Natural killer cell (primary cell): ENCODE measurements at regions not wholly inside any gene's neighbourhood (a gene's known extent, or its start where the extent isn't known, plus 50 kb on each side); places are given as distances from the start of the nearest gene placed in this dataset.
A peak's percentile ranks its signal among the peaks of the same experiment; 100 is the strongest.
"Not testable (repeated sequence)": the region's sequence is repeated elsewhere in the genome, so short reads cannot be mapped to it uniquely, and the experiment has no call there.

Experiments
- ATAC-seq, 3 donors: fragments of 150-1000 bp in 2 of 3; fragments of 200-7000 bp in 1 of 3; cut with Tn5 transposase; 1 replicate in 1 of 3; 2 replicates in 2 of 3; pipeline ENCODE4 v1.10.0; 2021; ENCODE audit warnings: mild to moderate bottlenecking in 2 of 3, moderate library complexity in 2 of 3
- DNase-seq, 2 donors: peaks; one replicate each; pipeline versions ENCODE4 v3.0.0 to v3.0.0-alpha.2; 2013 to 2021; ENCODE audit warnings: mixed read lengths in 1 of 2
- H3K27ac ChIP-seq: one replicate; pipeline ENCODE4 v1.5.1; 2013; ENCODE audit warnings: mild to moderate bottlenecking, low read length
- H3K27me3 ChIP-seq: one replicate; pipeline ENCODE4 v1.6.1; 2013; ENCODE audit warnings: low read length; ENCODE audit not compliant: control insufficient read depth, insufficient read depth
- H3K36me3 ChIP-seq: one replicate; pipeline ENCODE4 v1.6.1; 2013; ENCODE audit warnings: low read length; ENCODE audit not compliant: control insufficient read depth, insufficient read depth
- H3K4me1 ChIP-seq: one replicate; pipeline ENCODE4 v1.6.1; 2013; ENCODE audit warnings: low read length; ENCODE audit not compliant: control insufficient read depth, insufficient read depth
- H3K4me3 ChIP-seq: one replicate; pipeline ENCODE4 v1.5.1; 2013; ENCODE audit warnings: low read length
- H3K9me3 ChIP-seq: one replicate; pipeline ENCODE4 v1.6.1; 2013; ENCODE audit warnings: low read length; ENCODE audit not compliant: control insufficient read depth, insufficient read depth
- H3K27ac Mint-ChIP-seq, 2 donors: one replicate each; pipeline ENCODE4 v1.8.0; 2022; ENCODE audit warnings: mild to moderate bottlenecking in 2 of 2, mixed read lengths in 2 of 2, moderate library complexity in 1 of 2
- H3K27me3 Mint-ChIP-seq, 2 donors: one replicate each; pipeline ENCODE4 v1.8.0; 2022; ENCODE audit warnings: low read depth in 2 of 2, mixed read lengths in 2 of 2
- H3K36me3 Mint-ChIP-seq: one replicate; pipeline ENCODE4 v1.8.0; 2022; ENCODE audit warnings: mixed read lengths
- H3K4me1 Mint-ChIP-seq, 2 donors: one replicate each; pipeline ENCODE4 v1.8.0; 2022; ENCODE audit warnings: mixed read lengths in 2 of 2
- H3K4me3 Mint-ChIP-seq: one replicate; pipeline ENCODE4 v1.8.0; 2022; ENCODE audit warnings: mild to moderate bottlenecking, moderate library complexity, mixed read lengths
- H3K9me3 Mint-ChIP-seq, 2 donors: one replicate each; pipeline ENCODE4 v1.8.0; 2022; ENCODE audit warnings: mixed read lengths in 2 of 2
- WGBS: methylation state at CpG from one replicate; pipeline ENCODE4 v1.1.7; 2013; ENCODE audit warnings: missing lambda C conversion rate; ENCODE audit not compliant: insufficient coverage; 5-methylcytosine and 5-hydroxymethylcytosine counted together
- intact Hi-C: fragments of 100-400 bp; cut with micrococcal nuclease; formaldehyde crosslinking; loops from one replicate; pipeline ENCODE4 v1.14.2; 2022
- TF ChIP-seq, protein P1 (sequence below): fragments of 200-600 bp; IDR thresholded peaks from one replicate; pipeline ENCODE4 v1.8.0; 2022; ENCODE audit warnings: antibody characterized with exemption

- H3K4me1 Mint-ChIP-seq, H3K9me3 ChIP-seq, H3K27ac ChIP-seq, H3K4me3 Mint-ChIP-seq, DNase-seq, H3K4me3 ChIP-seq, intact Hi-C loops, ATAC-seq, H3K27me3 Mint-ChIP-seq, H3K4me1 ChIP-seq, H3K27me3 ChIP-seq, H3K36me3 Mint-ChIP-seq, H3K9me3 Mint-ChIP-seq, H3K36me3 ChIP-seq, H3K27ac Mint-ChIP-seq: not testable (repeated sequence)
- 50% methylated on average over 1 of the region's 2 CpGs for WGBS
These were observed 1265.9 kb upstream of the PCDH10 start for GRCh38 chr4:131883181-131883580.

DNA sequence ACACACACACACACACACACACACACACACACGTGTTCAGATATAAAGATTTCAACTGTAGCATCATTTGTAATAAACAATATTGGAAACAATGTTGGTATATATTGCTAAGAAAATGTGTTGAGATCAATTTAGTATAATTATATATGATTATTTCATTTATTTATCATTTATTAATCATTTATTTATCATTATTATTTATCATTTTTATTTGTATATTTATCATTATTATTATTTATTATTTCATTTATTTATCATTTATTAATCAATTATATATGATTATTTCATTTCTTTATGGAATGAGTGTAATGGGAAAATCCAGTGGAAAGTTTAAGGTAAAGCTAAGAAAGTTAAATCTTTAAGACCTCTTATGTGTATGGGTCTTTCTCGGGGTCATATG, 1223.4 kb upstream of the PCDH10 start:
- H3K9me3 Mint-ChIP-seq, H3K36me3 Mint-ChIP-seq, H3K27ac ChIP-seq, H3K4me1 Mint-ChIP-seq, ATAC-seq, H3K4me1 ChIP-seq, H3K27ac Mint-ChIP-seq, H3K27me3 ChIP-seq, DNase-seq, H3K4me3 Mint-ChIP-seq, H3K36me3 ChIP-seq, H3K9me3 ChIP-seq, intact Hi-C loops, H3K27me3 Mint-ChIP-seq, H3K4me3 ChIP-seq: not testable (repeated sequence)
- WGBS: no CpG with 5 or more reads among the region's 2 CpGs

- H3K27ac Mint-ChIP-seq, H3K9me3 ChIP-seq, H3K36me3 Mint-ChIP-seq, H3K36me3 ChIP-seq, H3K27me3 ChIP-seq, ATAC-seq, H3K27me3 Mint-ChIP-seq, intact Hi-C loops, H3K4me1 Mint-ChIP-seq, H3K4me3 Mint-ChIP-seq, H3K4me3 ChIP-seq, DNase-seq, H3K27ac ChIP-seq, H3K4me1 ChIP-seq, H3K9me3 Mint-ChIP-seq: not testable (repeated sequence)
These were observed 1181.4 kb upstream of the PCDH10 start for GRCh38 chr4:131967646-131968045.

DNA sequence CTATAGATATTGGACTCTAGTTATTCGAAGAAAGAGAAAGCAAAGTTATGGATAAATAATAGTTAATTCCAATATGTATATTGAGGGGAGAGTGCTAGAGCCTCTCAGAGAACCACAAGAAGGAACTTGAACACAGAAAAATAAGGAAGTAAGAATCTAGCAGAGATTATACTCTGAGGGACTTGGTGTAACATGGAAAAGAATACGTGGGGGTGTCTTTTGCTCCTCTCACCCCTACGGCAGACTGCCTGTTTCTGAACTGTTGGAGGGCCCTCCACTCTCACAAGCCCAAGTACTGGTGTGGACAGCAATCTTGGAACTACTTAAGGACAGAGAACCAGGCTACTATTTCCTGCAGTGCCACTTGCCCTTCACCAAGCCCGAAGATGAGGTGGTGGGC, 1174.4 kb upstream of the PCDH10 start:
- H3K4me1 ChIP-seq: no peaks in the 10 kb centered on the region
- no peak overlapping the region for H3K4me3 ChIP-seq
- WGBS: 65% methylated on average over 4 of the region's 4 CpGs
- H3K9me3 ChIP-seq: peaks cover 17% of the 10 kb centered on the region
- Mint-ChIP-seq H3K9me3 (peaks cover 8 to 18% of the 10 kb centered on the region in 2 donors), H3K27me3 (no peaks in the 10 kb centered on the region), H3K4me1 (no peaks in the 10 kb centered on the region), H3K36me3 (no peaks in the 10 kb centered on the region), H3K27ac (no peak overlapping the region), H3K4me3 (no peak overlapping the region)
- ATAC-seq (no peak), DNase-seq (no peak)
- H3K36me3 ChIP-seq: no peaks in the 10 kb centered on the region
- TF ChIP-seq, protein P1, sequence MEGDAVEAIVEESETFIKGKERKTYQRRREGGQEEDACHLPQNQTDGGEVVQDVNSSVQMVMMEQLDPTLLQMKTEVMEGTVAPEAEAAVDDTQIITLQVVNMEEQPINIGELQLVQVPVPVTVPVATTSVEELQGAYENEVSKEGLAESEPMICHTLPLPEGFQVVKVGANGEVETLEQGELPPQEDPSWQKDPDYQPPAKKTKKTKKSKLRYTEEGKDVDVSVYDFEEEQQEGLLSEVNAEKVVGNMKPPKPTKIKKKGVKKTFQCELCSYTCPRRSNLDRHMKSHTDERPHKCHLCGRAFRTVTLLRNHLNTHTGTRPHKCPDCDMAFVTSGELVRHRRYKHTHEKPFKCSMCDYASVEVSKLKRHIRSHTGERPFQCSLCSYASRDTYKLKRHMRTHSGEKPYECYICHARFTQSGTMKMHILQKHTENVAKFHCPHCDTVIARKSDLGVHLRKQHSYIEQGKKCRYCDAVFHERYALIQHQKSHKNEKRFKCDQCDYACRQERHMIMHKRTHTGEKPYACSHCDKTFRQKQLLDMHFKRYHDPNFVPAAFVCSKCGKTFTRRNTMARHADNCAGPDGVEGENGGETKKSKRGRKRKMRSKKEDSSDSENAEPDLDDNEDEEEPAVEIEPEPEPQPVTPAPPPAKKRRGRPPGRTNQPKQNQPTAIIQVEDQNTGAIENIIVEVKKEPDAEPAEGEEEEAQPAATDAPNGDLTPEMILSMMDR: no peak
- H3K27me3 ChIP-seq: no peaks in the 10 kb centered on the region
- intact Hi-C loops: no loop called here
- no peak overlapping the region for H3K27ac ChIP-seq

DNA sequence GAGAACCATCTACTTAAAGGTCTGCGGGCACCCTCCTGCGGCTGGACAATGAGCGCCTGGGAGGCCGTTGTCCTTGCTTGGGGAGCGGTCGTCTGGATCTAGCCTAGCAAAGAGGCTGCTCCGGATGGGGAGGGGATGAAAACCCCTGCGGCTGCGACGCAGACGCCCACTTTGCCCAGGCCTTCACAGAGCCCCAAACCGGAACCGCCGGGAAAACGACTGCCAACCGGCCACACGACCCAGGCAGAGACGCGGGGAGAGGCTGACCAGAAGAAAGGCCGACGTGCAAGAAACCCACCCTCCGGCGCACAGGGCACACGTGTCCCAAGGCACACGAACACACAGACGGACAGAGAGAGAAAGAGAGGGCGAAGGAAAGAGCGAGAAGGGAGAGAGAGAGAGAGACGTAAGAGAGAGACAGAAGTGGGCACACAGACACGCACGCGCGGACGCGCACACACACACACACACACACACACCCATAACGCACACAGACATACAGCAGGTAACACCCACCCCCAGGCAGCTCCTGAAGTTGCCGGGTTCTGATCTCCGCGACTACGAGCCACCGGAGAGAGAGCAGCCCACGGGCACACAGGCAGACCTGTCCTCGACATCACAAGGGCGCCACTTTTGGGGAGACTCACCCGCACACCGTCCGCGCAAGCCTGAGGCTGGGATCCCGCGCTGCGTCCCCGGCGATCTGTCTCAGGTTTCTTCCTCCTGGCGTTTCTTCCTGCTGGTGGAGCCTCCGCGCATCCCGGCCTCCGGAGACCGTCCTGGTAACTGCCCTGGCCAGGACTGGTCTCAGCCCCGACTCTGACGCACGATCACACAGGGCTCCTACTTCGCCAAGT, 1173.6 kb upstream of the PCDH10 start:
- Mint-ChIP-seq H3K4me3 (peak overlapping the region; percentile 64), H3K9me3 (peaks cover 8 to 18% of the 10 kb centered on the region in 2 donors)
- ATAC-seq, H3K4me1 ChIP-seq, H3K27ac ChIP-seq, H3K4me3 ChIP-seq, H3K36me3 Mint-ChIP-seq, intact Hi-C loops, H3K27me3 Mint-ChIP-seq, H3K27ac Mint-ChIP-seq, H3K36me3 ChIP-seq, H3K27me3 ChIP-seq, H3K4me1 Mint-ChIP-seq: not testable (repeated sequence)
- peak in 1 of 2 donors; percentile 5 for DNase-seq
- H3K9me3 ChIP-seq: peaks cover 17% of the 10 kb centered on the region
- 92% methylated on average over 59 of the region's 63 CpGs for WGBS

DNA sequence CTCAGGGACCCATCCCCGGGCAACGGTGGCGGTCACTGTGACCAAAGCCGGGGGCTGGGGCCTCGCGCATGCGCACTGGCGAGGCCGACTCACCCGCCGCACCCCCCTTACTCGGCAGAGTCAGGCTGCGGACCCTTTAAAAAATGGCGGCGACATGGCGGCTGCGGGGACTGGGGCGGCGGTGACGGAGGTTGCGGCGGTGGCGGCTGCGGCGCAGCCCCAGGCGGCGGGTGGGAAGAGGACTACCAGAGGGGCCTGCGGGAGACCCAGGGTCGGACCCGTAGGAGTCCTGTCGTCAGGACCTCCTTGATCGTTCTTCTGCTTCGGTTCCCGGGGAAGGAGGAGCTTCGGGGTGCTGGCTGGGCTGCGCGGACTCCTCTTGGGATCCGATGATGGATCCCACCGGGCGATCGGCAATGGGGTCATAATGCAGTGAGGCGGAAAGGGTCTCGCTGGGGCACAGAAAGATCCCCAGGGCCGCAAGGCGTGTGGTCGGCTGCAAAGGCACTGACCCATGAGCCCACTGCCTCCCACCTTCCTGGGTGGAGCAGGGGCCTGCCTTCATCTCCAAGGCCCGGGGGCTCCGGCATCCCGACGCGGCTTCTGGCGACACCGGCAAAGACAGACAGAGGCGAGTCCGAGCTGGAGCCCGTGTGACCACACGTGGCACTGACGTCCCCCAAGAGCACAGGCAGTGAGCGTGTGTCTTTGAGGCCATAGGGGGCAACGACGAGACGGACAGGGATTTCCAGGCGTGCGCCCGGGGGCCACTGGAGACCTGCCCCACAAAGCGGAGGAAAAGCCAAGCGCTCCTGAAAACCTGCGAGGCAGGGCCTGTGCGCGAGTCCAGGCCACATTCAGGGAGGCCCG, 1172.7 kb upstream of the PCDH10 start:
- H3K36me3 Mint-ChIP-seq, H3K27me3 ChIP-seq, H3K27me3 Mint-ChIP-seq, H3K4me1 ChIP-seq, H3K4me1 Mint-ChIP-seq, ATAC-seq, H3K4me3 ChIP-seq, H3K27ac ChIP-seq, H3K36me3 ChIP-seq, H3K27ac Mint-ChIP-seq, intact Hi-C loops: not testable (repeated sequence)
- peak overlapping the region; percentile 64 for H3K4me3 Mint-ChIP-seq
- 96% methylated on average over 70 of the region's 71 CpGs for WGBS
- peaks cover 10 to 18% of the 10 kb centered on the region in 2 donors for H3K9me3 Mint-ChIP-seq
- peaks cover 17% of the 10 kb centered on the region for H3K9me3 ChIP-seq
- peak in 1 of 2 donors; percentile 5 for DNase-seq
